ENCODE measurements at regions not wholly inside any gene's neighbourhood (a gene's known extent, or its start where the extent isn't known, plus 50 kb on each side); places are given as distances from the start of the nearest gene placed in this dataset.

DNA sequence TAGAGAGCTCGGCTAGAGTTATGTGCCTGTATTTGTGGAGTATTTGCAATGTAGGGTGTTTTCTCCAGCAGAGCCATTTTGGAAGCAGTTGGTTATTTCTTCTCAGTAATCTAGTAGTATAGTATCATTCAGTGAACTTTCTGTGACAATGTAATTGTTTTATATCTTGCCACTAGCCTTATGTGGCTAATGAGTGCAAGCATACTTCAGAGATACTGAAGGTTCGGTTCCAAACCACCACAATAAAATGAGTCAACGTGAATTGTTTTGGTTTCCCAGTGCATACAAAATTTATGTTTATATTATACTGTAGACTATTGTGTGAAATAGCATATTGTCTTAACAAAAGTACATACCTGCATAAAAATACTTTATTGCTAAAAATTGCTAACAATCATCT is 286.9 kb upstream of the TBL1XR1 start:
- no peak for TF ChIP-seq POLR2AphosphoS5 (IDR thresholded peaks at IDR 0.05; ENCODE audit: low read depth, low read length)
- no peak for TF ChIP-seq TAF1 (IDR thresholded peaks at IDR 0.05; ENCODE audit: borderline replicate concordance, insufficient read depth, low read length)
- TF ChIP-seq, protein P1, sequence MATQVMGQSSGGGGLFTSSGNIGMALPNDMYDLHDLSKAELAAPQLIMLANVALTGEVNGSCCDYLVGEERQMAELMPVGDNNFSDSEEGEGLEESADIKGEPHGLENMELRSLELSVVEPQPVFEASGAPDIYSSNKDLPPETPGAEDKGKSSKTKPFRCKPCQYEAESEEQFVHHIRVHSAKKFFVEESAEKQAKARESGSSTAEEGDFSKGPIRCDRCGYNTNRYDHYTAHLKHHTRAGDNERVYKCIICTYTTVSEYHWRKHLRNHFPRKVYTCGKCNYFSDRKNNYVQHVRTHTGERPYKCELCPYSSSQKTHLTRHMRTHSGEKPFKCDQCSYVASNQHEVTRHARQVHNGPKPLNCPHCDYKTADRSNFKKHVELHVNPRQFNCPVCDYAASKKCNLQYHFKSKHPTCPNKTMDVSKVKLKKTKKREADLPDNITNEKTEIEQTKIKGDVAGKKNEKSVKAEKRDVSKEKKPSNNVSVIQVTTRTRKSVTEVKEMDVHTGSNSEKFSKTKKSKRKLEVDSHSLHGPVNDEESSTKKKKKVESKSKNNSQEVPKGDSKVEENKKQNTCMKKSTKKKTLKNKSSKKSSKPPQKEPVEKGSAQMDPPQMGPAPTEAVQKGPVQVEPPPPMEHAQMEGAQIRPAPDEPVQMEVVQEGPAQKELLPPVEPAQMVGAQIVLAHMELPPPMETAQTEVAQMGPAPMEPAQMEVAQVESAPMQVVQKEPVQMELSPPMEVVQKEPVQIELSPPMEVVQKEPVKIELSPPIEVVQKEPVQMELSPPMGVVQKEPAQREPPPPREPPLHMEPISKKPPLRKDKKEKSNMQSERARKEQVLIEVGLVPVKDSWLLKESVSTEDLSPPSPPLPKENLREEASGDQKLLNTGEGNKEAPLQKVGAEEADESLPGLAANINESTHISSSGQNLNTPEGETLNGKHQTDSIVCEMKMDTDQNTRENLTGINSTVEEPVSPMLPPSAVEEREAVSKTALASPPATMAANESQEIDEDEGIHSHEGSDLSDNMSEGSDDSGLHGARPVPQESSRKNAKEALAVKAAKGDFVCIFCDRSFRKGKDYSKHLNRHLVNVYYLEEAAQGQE (IDR thresholded peaks at IDR 0.05; ENCODE audit: insufficient read depth in 1 of 2, low read depth in 2 of 2, low read length in 2 of 2): no peak
